LHCN-M2 (cell line): ENCODE measurements at regions not wholly inside any gene's neighbourhood (a gene's known extent, or its start where the extent isn't known, plus 50 kb on each side); places are given as distances from the start of the nearest gene placed in this dataset.
"Not testable (repeated sequence)": the region's sequence is repeated elsewhere in the genome, so short reads cannot be mapped to it uniquely, and the experiment has no call there.

Source experiments
- DNase-seq: peaks from one replicate; pipeline ENCODE4 v3.0.0-alpha.2; 2012; ENCODE audit warnings: low read depth

GRCh38 chr21:16216288-16216962 is 486.6 kb downstream of the USP25 start:
- DNase-seq, result no peak

- no peak for DNase-seq
Measured at GRCh38 chr21:16218682-16219343, 489.0 kb downstream of the USP25 start.

- not testable (repeated sequence) for DNase-seq
Measured at GRCh38 chr21:16224756-16225155, 495.0 kb downstream of the USP25 start.

- DNase-seq, result no peak
Measured at GRCh38 chr21:16239659-16240265, 510.0 kb downstream of the USP25 start.

GRCh38 chr21:16241016-16241415 is 511.2 kb downstream of the USP25 start:
- no peak for DNase-seq

GRCh38 chr21:16241479-16241963 is 511.7 kb downstream of the USP25 start:
- DNase-seq, result no peak

GRCh38 chr21:16243396-16243795 is 513.6 kb downstream of the USP25 start:
- DNase-seq, result no peak

- no peak for DNase-seq
Measured at GRCh38 chr21:16248705-16249104, 518.9 kb downstream of the USP25 start.

GRCh38 chr21:16250273-16250672 is 520.5 kb downstream of the USP25 start:
- DNase-seq, result no peak

GRCh38 chr21:16258844-16259611 is 529.2 kb downstream of the USP25 start:
- DNase-seq, result peak; percentile 15

GRCh38 chr21:16262091-16262490 is 532.3 kb downstream of the USP25 start:
- DNase-seq, result no peak

- no peak for DNase-seq
Measured at GRCh38 chr21:16264319-16264718, 534.5 kb downstream of the USP25 start.

- DNase-seq, result no peak
Measured at GRCh38 chr21:16269476-16269875, 539.7 kb downstream of the USP25 start.

- DNase-seq, result peak; percentile 29
Measured at GRCh38 chr21:16279731-16280581, 550.2 kb downstream of the USP25 start.

GRCh38 chr21:16280686-16281091 is 550.9 kb downstream of the USP25 start:
- DNase-seq, result no peak

- no peak for DNase-seq
Measured at GRCh38 chr21:16283516-16283915, 553.7 kb downstream of the USP25 start.

- DNase-seq, result no peak
Measured at GRCh38 chr21:16285605-16286126, 555.9 kb downstream of the USP25 start.

GRCh38 chr21:16287046-16287445 is 557.3 kb downstream of the USP25 start:
- DNase-seq, result no peak

GRCh38 chr21:16291296-16291695 is 561.5 kb downstream of the USP25 start:
- DNase-seq, result no peak

GRCh38 chr21:16294128-16294527 is 564.3 kb downstream of the USP25 start:
- no peak for DNase-seq

- peak; percentile 18 for DNase-seq
Measured at GRCh38 chr21:16302851-16303282, 573.1 kb downstream of the USP25 start.
